ENCODE measurements at regions not wholly inside any gene's neighbourhood (a gene's known extent, or its start where the extent isn't known, plus 50 kb on each side); places are given as distances from the start of the nearest gene placed in this dataset.

DNA sequence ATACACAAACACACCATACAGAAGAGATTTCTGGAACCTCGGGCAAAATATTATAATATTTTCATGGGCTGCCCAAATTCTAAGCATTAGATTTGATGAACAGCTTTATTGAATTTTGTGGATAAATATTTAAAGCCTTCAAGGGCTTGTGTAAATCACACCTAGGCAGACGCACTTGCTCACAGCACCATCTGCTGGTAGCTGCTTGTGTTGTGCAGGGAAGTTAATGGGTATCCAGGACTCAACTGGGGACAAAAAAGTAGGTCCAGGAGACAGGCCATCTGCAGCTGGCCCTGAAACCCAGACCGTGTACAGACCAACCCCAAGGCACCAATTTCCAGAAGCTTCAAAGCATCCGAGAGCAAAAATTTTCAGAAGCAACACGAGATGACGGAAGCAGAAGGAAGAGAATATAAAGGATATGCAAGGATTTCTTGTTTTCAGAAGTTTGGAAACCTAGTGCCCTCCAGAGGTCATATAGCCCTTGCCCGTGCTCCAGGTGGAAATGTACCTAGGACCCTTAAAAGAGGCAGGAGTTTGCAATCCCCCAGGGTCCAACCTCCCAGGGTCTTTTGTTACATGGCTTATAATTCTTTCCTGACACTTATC lies 140.0 kb downstream of the CHD9NB start:
- TF ChIP-seq, protein P1, sequence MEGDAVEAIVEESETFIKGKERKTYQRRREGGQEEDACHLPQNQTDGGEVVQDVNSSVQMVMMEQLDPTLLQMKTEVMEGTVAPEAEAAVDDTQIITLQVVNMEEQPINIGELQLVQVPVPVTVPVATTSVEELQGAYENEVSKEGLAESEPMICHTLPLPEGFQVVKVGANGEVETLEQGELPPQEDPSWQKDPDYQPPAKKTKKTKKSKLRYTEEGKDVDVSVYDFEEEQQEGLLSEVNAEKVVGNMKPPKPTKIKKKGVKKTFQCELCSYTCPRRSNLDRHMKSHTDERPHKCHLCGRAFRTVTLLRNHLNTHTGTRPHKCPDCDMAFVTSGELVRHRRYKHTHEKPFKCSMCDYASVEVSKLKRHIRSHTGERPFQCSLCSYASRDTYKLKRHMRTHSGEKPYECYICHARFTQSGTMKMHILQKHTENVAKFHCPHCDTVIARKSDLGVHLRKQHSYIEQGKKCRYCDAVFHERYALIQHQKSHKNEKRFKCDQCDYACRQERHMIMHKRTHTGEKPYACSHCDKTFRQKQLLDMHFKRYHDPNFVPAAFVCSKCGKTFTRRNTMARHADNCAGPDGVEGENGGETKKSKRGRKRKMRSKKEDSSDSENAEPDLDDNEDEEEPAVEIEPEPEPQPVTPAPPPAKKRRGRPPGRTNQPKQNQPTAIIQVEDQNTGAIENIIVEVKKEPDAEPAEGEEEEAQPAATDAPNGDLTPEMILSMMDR (IDR thresholded peaks at IDR 0.05; ENCODE audit: control extremely low read depth in 1 of 3, insufficient read depth in 1 of 3, low read depth in 1 of 3, low read length in 3 of 3): peak; percentile 72 to 89 (median 88)
- TF ChIP-seq FOSL1 (IDR thresholded peaks at IDR 0.05; ENCODE audit: insufficient read depth, low read depth, low read length) (no peak), CREB1 (IDR thresholded peaks at IDR 0.05) (no peak), POLR2A (IDR thresholded peaks at IDR 0.05; ENCODE audit: control extremely low read depth in 1 of 2, low read depth in 2 of 2, low read length in 2 of 2) (no peak), SIN3A (conservative IDR thresholded peaks at IDR 0.05 in 1 of 2, IDR thresholded peaks at IDR 0.05 in 1 of 2; ENCODE audit: low read depth in 1 of 2, low read length in 2 of 2) (no peak), RBBP5 (IDR thresholded peaks at IDR 0.05; ENCODE audit: borderline replicate concordance, low read depth, low read length) (no peak), TEAD4 (IDR thresholded peaks at IDR 0.05; ENCODE audit: low read depth, low read length) (no peak), EZH2 (IDR thresholded peaks at IDR 0.05; ENCODE audit: low read depth, low read length, severe bottlenecking) (no peak), YY1 (IDR thresholded peaks at IDR 0.05; ENCODE audit: low read depth, low read length) (no peak), NRF1 (IDR thresholded peaks at IDR 0.05; ENCODE audit: low read depth, low read length) (no peak)
- TF ChIP-seq, protein P2, sequence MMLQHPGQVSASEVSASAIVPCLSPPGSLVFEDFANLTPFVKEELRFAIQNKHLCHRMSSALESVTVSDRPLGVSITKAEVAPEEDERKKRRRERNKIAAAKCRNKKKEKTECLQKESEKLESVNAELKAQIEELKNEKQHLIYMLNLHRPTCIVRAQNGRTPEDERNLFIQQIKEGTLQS (IDR thresholded peaks at IDR 0.05; ENCODE audit: insufficient read depth, low read depth, low read length): no peak
- TF ChIP-seq, protein P3, sequence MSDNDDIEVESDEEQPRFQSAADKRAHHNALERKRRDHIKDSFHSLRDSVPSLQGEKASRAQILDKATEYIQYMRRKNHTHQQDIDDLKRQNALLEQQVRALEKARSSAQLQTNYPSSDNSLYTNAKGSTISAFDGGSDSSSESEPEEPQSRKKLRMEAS (IDR thresholded peaks at IDR 0.05): no peak
